Bronchial epithelial cell (primary cell): ENCODE measurements at regions not wholly inside any gene's neighbourhood (a gene's known extent, or its start where the extent isn't known, plus 50 kb on each side); places are given as distances from the start of the nearest gene placed in this dataset.
A peak's percentile ranks its signal among the peaks of the same experiment; 100 is the strongest.

ENCODE experiments used
- DNase-seq: peaks from one replicate; pipeline ENCODE4 v3.0.0-alpha.2; 2010; ENCODE audit warnings: low read depth
- FAIRE-seq: peaks from 2 replicates; lab custom pipeline; 2011; peaks lifted over from hg19 to GRCh38; lab: Jason Lieb, UNC
- H3K27me3 ChIP-seq: 2 replicates; pipeline ENCODE4 v1.5.1; 2011; ENCODE audit warnings: low read length; ENCODE audit not compliant: control insufficient read depth, insufficient read depth
- H3K36me3 ChIP-seq: 2 replicates; pipeline ENCODE4 v1.5.1; 2011; ENCODE audit warnings: low read length; ENCODE audit not compliant: control insufficient read depth, insufficient read depth
- H3K4me3 ChIP-seq: 2 replicates; pipeline ENCODE4 v1.5.1; 2011; ENCODE audit warnings: mild to moderate bottlenecking, low read depth, low read length, control low read depth
- CTCF ChIP-seq: IDR thresholded peaks from 2 replicates; pipeline ENCODE4 v1.5.1; 2011; ENCODE audit warnings: mild to moderate bottlenecking, moderate library complexity, low read length, control low read depth, inconsistent platforms; ENCODE audit not compliant: insufficient read depth, severe bottlenecking

DNA sequence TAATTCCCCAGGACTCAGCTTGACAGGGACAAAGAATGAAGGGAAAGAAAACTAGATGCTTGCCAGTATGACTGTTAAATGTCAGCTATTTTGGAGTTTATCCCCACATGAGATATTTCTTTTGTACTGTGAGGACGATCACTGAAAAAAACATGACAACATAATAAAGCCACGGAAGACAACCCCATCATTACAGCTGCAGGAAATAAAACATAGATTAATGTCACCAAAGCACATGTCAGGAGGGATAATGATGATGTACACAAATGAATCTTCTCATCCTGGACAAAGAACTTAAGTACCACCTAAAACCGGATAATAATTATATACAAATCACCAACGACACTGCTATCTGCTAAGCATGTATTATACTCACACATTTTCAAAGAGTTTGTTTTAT, 84.6 kb upstream of the GRIP1 start:
- Histone ChIP-seq H3K27me3 (no peaks in the 10 kb centered on the region), H3K36me3 (no peaks in the 10 kb centered on the region), H3K4me3 (no peak overlapping the region)
- no peak for FAIRE-seq
- TF ChIP-seq CTCF = no peak
- no peak for DNase-seq

DNA sequence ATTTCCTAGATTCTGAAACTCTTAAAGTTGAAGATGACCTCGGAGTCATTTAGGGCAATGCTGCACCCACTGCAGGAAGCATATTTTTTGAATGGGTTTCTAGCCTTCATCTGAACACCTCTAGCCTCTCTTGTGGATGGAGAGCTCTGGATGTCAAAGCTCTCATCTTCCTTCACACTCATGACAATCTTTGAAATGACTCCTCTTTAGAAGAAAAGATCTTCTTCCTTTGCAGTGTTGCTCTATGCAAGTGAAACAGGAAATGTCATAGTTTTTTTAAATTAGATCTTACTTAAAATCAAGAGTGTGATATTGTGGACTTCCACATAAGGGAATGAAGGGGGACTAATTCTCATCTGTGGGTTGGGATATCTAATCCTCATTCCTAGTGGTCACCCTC, 86.3 kb upstream of the GRIP1 start:
- no peak for TF ChIP-seq CTCF
- Histone ChIP-seq H3K4me3 (no peak overlapping the region), H3K36me3 (no peaks in the 10 kb centered on the region), H3K27me3 (no peaks in the 10 kb centered on the region)
- DNase-seq (no peak), FAIRE-seq (no peak)

- FAIRE-seq (no peak), DNase-seq (no peak)
- no peak for TF ChIP-seq CTCF
- no peak overlapping the region for H3K4me3 ChIP-seq
- no peaks in the 10 kb centered on the region for H3K36me3 ChIP-seq
- no peaks in the 10 kb centered on the region for H3K27me3 ChIP-seq
Observed at GRCh38 chr12:66767536-66767935, 88.7 kb upstream of the GRIP1 start.

GRCh38 chr12:66768293-66768692, 89.4 kb upstream of the GRIP1 start:
- DNase-seq = no peak
- TF ChIP-seq CTCF = no peak
- Histone ChIP-seq H3K4me3 (no peak overlapping the region), H3K27me3 (no peaks in the 10 kb centered on the region), H3K36me3 (no peaks in the 10 kb centered on the region)
- FAIRE-seq = no peak

GRCh38 chr12:66774929-66775328, 96.1 kb upstream of the GRIP1 start:
- DNase-seq = no peak
- TF ChIP-seq CTCF = no peak
- Histone ChIP-seq H3K27me3 (no peaks in the 10 kb centered on the region), H3K36me3 (no peaks in the 10 kb centered on the region), H3K4me3 (no peak overlapping the region)
- FAIRE-seq = no peak

DNA sequence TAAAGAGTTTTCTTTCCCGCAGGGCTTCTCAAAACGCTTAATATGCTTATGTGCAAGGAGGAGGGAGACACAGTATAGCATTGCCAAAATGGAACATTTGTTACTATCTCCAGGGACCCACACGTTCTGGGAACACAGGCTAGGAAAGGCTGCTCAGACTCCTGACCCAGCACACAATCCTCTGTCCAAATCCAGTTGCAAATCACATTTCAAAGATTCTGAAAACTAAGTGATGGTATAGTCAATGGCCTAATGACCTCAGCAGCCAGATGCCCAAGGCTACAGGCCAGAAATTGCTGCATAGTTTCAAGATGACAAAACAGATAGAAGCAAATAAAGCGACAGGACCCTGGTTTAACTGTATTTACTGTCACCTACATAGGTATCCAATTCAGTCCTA, 97.0 kb upstream of the GRIP1 start:
- FAIRE-seq (no peak), DNase-seq (peak; percentile 13)

More for the DNA sequence above, 97.0 kb upstream of the GRIP1 start:
- Histone ChIP-seq H3K36me3 (no peaks in the 10 kb centered on the region), H3K4me3 (no peak overlapping the region), H3K27me3 (no peaks in the 10 kb centered on the region)
- no peak for TF ChIP-seq CTCF
